AG09309 (cell line): ENCODE measurements at regions not wholly inside any gene's neighbourhood (a gene's known extent, or its start where the extent isn't known, plus 50 kb on each side); places are given as distances from the start of the nearest gene placed in this dataset.

Experiments
- DNase-seq: peaks from one replicate; pipeline ENCODE4 v3.0.0-alpha.2; 2010; ENCODE audit warnings: low read depth
- H3K4me3 ChIP-seq: 2 replicates; pipeline ENCODE4 v1.5.1; 2011; ENCODE audit warnings: mild to moderate bottlenecking, low read depth, low read length, moderate library complexity; ENCODE audit not compliant: control insufficient read depth
- TF ChIP-seq, protein P1 (sequence below): IDR thresholded peaks from 2 replicates; pipeline ENCODE4 v1.5.1; 2011; ENCODE audit warnings: mild to moderate bottlenecking, low read depth, low read length, inconsistent platforms; ENCODE audit not compliant: insufficient read depth, control insufficient read depth; ENCODE audit errors: missing control alignments

DNA sequence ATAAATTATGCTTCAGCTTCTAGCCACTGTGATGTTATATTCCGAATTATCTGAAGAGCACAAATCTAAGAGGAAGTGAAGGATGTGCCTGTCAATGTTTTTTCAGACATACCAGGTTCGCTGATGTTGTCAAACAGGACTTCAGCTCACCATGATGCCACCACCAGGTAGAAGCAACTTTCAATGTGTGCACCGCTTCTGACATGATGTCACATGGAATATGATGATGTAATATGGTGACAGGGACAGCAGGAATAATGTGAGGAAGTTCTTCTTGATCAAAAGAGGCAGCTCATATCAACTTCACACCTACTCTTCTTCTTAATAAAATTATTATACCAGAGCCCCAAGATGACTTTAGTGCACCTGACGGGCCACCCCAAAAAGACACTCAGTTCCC is 893.2 kb downstream of the BCL11A start:
- no peak for DNase-seq
- TF ChIP-seq, protein P1, sequence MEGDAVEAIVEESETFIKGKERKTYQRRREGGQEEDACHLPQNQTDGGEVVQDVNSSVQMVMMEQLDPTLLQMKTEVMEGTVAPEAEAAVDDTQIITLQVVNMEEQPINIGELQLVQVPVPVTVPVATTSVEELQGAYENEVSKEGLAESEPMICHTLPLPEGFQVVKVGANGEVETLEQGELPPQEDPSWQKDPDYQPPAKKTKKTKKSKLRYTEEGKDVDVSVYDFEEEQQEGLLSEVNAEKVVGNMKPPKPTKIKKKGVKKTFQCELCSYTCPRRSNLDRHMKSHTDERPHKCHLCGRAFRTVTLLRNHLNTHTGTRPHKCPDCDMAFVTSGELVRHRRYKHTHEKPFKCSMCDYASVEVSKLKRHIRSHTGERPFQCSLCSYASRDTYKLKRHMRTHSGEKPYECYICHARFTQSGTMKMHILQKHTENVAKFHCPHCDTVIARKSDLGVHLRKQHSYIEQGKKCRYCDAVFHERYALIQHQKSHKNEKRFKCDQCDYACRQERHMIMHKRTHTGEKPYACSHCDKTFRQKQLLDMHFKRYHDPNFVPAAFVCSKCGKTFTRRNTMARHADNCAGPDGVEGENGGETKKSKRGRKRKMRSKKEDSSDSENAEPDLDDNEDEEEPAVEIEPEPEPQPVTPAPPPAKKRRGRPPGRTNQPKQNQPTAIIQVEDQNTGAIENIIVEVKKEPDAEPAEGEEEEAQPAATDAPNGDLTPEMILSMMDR, result no peak
- H3K4me3 ChIP-seq, result no peak overlapping the region

DNA sequence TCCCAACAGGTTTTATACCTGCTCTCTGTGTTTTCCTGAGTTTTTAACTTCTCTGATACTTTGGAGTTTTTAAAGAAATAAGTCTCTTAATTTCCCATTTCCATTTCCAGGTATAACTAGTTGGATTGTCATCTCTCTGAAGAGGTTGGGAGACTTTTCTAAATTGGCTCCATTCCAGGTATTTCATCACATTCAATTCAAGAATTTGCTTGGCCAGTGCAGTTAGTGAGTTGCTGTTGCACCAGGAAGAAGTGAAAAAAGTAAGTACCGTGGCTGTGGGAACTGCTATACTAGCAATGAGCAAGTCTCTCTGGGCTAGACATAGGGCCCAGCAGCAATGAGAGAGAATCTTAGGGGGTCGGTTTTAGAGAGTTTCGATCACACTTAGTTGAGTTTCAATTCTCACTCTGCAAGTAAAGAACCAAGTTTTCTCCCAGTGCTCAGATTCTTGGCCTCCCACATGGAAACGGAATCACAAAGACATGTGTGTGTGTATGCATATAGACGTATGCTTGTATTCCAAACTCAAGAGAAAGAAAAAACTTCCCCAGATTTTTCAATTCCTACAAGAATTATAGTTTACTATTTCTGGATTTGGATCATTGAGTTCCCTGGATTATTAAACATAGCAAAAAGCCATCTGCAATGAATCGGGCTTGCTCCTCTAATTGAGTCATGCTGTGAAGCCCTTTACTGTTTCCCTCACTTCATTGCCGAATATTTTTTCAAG is 894.4 kb downstream of the BCL11A start:
- no peak for DNase-seq
- TF ChIP-seq, protein P1, result no peak
- H3K4me3 ChIP-seq, result no peak overlapping the region

DNA sequence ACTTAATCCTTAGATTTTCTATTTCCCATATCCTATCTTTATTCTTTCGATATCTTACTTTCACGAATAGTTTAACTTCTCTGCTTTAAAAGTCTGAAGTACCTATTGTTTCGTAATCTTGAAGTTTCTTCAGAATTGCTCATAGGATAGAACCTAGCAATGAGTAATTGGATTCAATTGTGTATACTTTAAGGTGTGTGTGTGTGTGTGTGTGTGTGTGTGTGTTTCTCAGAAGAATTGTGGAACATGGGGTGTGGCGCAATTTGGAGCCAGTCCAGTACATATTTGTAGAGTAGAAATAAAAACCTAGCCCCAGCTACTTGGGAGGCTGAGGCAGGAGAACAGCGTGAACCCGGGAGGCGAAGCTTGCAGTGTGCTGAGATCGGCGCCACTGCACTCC is 897.6 kb downstream of the BCL11A start:
- TF ChIP-seq, protein P1, result no peak
- H3K4me3 ChIP-seq, result no peak overlapping the region
- DNase-seq, result no peak

DNA sequence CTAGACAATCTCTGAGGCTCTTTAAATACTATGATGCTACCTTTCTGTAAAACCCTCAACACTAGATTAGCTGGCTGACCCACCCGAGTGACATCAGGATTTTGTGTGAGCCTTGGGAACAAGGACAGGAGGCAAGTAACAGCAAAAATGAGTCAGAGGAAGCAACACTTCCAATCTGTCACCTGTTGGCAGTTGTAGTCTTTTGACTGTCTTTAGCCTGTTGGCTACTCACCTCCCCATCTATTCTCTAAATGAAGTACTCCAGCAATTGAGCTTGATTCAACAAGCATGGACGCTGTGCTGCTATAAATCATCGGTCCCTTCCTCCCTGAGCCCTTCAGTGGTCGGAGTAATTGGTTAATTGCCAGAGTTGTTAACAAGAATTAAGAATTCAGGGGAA is 898.7 kb downstream of the BCL11A start:
- H3K4me3 ChIP-seq, result no peak overlapping the region
- TF ChIP-seq, protein P1, result no peak
- no peak for DNase-seq

DNA sequence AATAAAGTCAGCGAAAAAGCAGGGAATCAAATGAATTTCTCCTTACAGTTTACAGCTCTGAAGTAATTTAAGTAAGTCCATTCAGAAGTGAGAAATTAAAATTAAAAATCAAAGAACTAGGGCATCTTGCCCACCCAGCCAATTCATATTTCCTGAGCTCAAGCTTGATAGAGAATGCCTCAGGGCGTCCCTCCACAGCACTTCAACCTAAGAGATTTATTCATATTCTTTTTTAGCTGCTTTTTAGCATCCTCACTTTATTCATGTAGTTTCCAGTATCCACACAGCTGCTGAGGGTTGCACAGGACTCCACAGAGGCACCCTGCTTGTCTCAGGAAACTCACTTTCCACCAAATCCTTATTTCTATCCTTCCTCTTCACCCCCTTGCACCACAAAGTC is 900.3 kb downstream of the BCL11A start:
- TF ChIP-seq, protein P1, result no peak
- no peak overlapping the region for H3K4me3 ChIP-seq
- DNase-seq, result no peak

DNA sequence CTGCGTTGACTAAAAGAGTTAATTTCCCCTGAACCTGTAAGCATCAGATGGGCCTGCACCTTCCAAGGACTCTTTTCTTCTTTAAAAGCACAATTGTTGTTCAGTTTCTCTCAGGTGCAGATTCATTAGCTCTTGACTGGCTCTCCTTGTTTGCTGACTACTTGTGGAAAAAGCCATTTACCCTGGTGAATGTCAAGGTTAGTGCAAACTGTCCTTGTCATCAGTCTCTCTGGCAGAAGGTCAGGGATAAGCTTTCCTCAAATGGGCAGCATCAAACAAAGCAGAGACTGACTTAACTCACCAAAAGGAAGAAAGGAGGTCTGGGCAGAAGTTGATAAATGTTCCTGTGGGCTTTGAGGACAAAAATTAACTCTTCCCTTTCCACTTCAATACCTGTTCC is 922.7 kb downstream of the BCL11A start:
- H3K4me3 ChIP-seq, result no peak overlapping the region
- no peak for DNase-seq
- TF ChIP-seq, protein P1, result no peak

DNA sequence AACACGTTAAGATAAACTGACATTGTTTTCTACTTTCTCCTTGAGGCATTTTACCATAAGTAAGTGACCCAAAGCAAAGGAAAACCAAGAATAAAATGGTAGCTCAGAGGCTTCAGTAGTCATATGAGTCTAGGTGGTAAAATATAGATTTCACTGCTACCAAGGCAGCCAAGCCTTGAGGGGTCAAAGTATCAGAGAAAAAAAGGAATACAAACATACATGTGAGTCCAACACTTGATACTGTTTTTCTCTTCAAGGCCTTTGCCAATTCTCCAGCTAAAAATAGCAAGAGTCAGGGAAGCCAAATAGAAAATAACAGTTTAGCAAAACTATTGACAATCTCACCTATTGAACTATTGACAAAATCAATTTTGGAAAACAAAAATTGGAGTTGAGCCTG is 925.9 kb downstream of the BCL11A start:
- TF ChIP-seq, protein P1, result no peak
- no peak for DNase-seq
- no peak overlapping the region for H3K4me3 ChIP-seq
